Sigmoid colon (tissue), 6 donors: ENCODE measurements at regions not wholly inside any gene's neighbourhood (a gene's known extent, or its start where the extent isn't known, plus 50 kb on each side); places are given as distances from the start of the nearest gene placed in this dataset.

ENCODE experiments used
- DNase-seq: peaks from one replicate; pipeline ENCODE4 v3.0.0-alpha.2; 2019
- H3K27ac ChIP-seq, 4 donors: fragments of 200-600 bp; sonication (generic); one replicate each; pipeline ENCODE4 v1.5.1; 2016 to 2019; ENCODE audit warnings: mild to moderate bottlenecking in 1 of 4
- H3K27me3 ChIP-seq, 3 donors: fragments of 200-600 bp; sonication (generic); one replicate each; pipeline ENCODE4 v1.5.1; 2019; ENCODE audit warnings: mild to moderate bottlenecking in 1 of 3
- H3K36me3 ChIP-seq, 4 donors: fragments of 200-600 bp; sonication (generic); one replicate each; pipeline ENCODE4 v1.5.1; 2016 to 2019
- H3K4me1 ChIP-seq, 4 donors: fragments of 200-600 bp; sonication (generic); one replicate each; pipeline ENCODE4 v1.5.1; 2017 to 2019
- H3K4me3 ChIP-seq, 4 donors: fragments of 200-600 bp; sonication (generic); one replicate each; pipeline ENCODE4 v1.5.1; 2017 to 2019; ENCODE audit warnings: mild to moderate bottlenecking in 2 of 4, moderate library complexity in 1 of 4
- H3K9me3 ChIP-seq, 4 donors: fragments of 200-600 bp in 3 of 4; sonication (generic) in 3 of 4; one replicate each; pipeline versions ENCODE4 v1.5.1 to v1.6.1; 2013 to 2019
- CTCF ChIP-seq, 4 experiments: fragments of 450-650 bp in 3 of 4; fragments of 200-600 bp in 1 of 4; IDR thresholded peaks; one replicate each; pipeline ENCODE4 v1.5.1; 2016 to 2019; ENCODE audit warnings: antibody characterized with exemption in 4 of 4, mild to moderate bottlenecking in 3 of 4, moderate library complexity in 2 of 4
- EP300 ChIP-seq, 4 donors: sonication (generic); formaldehyde crosslinking; IDR thresholded peaks; one replicate each; pipeline ENCODE4 v1.6.1; 2017; ENCODE audit warnings: antibody characterized with exemption in 4 of 4
- POLR2A ChIP-seq, 2 donors: fragments of 450-650 bp; IDR thresholded peaks; one replicate each; pipeline ENCODE4 v1.6.1; 2016; ENCODE audit warnings: antibody characterized with exemption in 2 of 2, mild to moderate bottlenecking in 2 of 2, moderate library complexity in 2 of 2
- POLR2AphosphoS5 ChIP-seq, 4 donors: sonication (generic); formaldehyde crosslinking; IDR thresholded peaks; one replicate each; pipeline ENCODE4 v1.6.1; 2017; ENCODE audit warnings: antibody characterized with exemption in 4 of 4
- WGBS, 2 donors: extraction: QIAGEN DNeasy Blood & Tissue Kit; methylation state at CpG; one replicate each; pipeline ENCODE4 v1.1.7; 2013; 5-methylcytosine and 5-hydroxymethylcytosine counted together
- intact Hi-C: fragments of 100-400 bp; cut with DNase I; formaldehyde crosslinking; loops from one replicate; pipeline ENCODE4 v1.15.1; 2023
- donor health status: healthy with polysubstance abuse.
- donor health status: healthy.

- H3K27me3 ChIP-seq: no peaks in the 10 kb centered on the region
- H3K4me1 ChIP-seq: peaks cover 0 to 23% (median 9%) of the 10 kb centered on the region in 4 donors
- H3K4me3 ChIP-seq: no peak overlapping the region
- H3K27ac ChIP-seq: peak overlapping the region in 2 of 4 donors; percentile 48 to 56
- DNase-seq: peak; percentile 45
- 88 to 92% methylated on average over 2 of the region's 2 CpGs for WGBS, 2 donors
- no peaks in the 10 kb centered on the region for H3K36me3 ChIP-seq
- H3K9me3 ChIP-seq: no peaks in the 10 kb centered on the region
- TF ChIP-seq POLR2A (IDR thresholded peaks at IDR 0.05): no peak
- no peak for TF ChIP-seq CTCF (IDR thresholded peaks at IDR 0.05)
- TF ChIP-seq EP300 (IDR thresholded peaks at IDR 0.05): no peak
- TF ChIP-seq POLR2AphosphoS5 (IDR thresholded peaks at IDR 0.05): no peak
- intact Hi-C loops: no loop called here
Observed at GRCh38 chr2:237180987-237181386, 95.3 kb downstream of the COPS8 start.

- no peak overlapping the region for H3K4me3 ChIP-seq
- H3K36me3 ChIP-seq: no peaks in the 10 kb centered on the region
- peak overlapping the region in 3 of 4 donors; percentile 35 to 56 (median 48) for H3K27ac ChIP-seq
- no peaks in the 10 kb centered on the region for H3K27me3 ChIP-seq
- no peak for TF ChIP-seq POLR2A (IDR thresholded peaks at IDR 0.05)
- peak in 1 of 4 donors; percentile 44 for TF ChIP-seq POLR2AphosphoS5 (IDR thresholded peaks at IDR 0.05)
- WGBS, 2 donors: 55 to 62% methylated on average over 4 of the region's 4 CpGs
- no peaks in the 10 kb centered on the region for H3K9me3 ChIP-seq
- DNase-seq: peak; percentile 76
- intact Hi-C loops: no loop called here
- peaks cover 0 to 23% (median 9%) of the 10 kb centered on the region in 4 donors for H3K4me1 ChIP-seq
Observed at GRCh38 chr2:237181844-237182243, 96.2 kb downstream of the COPS8 start.

GRCh38 chr2:237182422-237183123 lies 96.9 kb downstream of the COPS8 start:
- Histone ChIP-seq H3K9me3 (no peaks in the 10 kb centered on the region), H3K4me3 (no peak overlapping the region), H3K4me1 (peaks cover 0 to 23% (median 9%) of the 10 kb centered on the region in 4 donors), H3K36me3 (no peaks in the 10 kb centered on the region), H3K27me3 (no peaks in the 10 kb centered on the region), H3K27ac (peak overlapping the region in 3 of 4 donors; percentile 35 to 56 (median 48))
- TF ChIP-seq POLR2AphosphoS5 (IDR thresholded peaks at IDR 0.05) (peak in 3 of 4 donors; percentile 29 to 67 (median 34)), EP300 (IDR thresholded peaks at IDR 0.05) (peak; percentile 73 to 91 (median 82)), POLR2A (IDR thresholded peaks at IDR 0.05) (no peak), CTCF (IDR thresholded peaks at IDR 0.05) (no peak)
- intact Hi-C loops: no loop called here
- DNase-seq: peak; percentile 86
- 82 to 88% methylated on average over 15 of the region's 15 CpGs for WGBS, 2 donors

GRCh38 chr2:237184192-237184918 lies 98.7 kb downstream of the COPS8 start:
- H3K4me1 ChIP-seq: peaks cover 0 to 16% (median 2%) of the 10 kb centered on the region in 4 donors
- H3K4me3 ChIP-seq: no peak overlapping the region
- no peaks in the 10 kb centered on the region for H3K9me3 ChIP-seq
- no peaks in the 10 kb centered on the region for H3K27me3 ChIP-seq
- TF ChIP-seq EP300 (IDR thresholded peaks at IDR 0.05) (no peak), CTCF (IDR thresholded peaks at IDR 0.05) (no peak), POLR2A (IDR thresholded peaks at IDR 0.05) (no peak)
- intact Hi-C loops: no loop called here
- peak overlapping the region in 1 of 4 donors; percentile 7 for H3K27ac ChIP-seq
- DNase-seq: peak; percentile 40
- 85 to 89% methylated on average over 14 of the region's 14 CpGs for WGBS, 2 donors
- H3K36me3 ChIP-seq: no peaks in the 10 kb centered on the region

GRCh38 chr2:237184919-237185552 lies 99.3 kb downstream of the COPS8 start:
- intact Hi-C loops: no loop called here
- no peaks in the 10 kb centered on the region for H3K36me3 ChIP-seq
- no peak overlapping the region for H3K4me3 ChIP-seq
- no peak for TF ChIP-seq POLR2AphosphoS5 (IDR thresholded peaks at IDR 0.05)
- TF ChIP-seq POLR2A (IDR thresholded peaks at IDR 0.05): no peak
- no peak for TF ChIP-seq CTCF (IDR thresholded peaks at IDR 0.05)
- no peak for TF ChIP-seq EP300 (IDR thresholded peaks at IDR 0.05)
- peak overlapping the region in 1 of 4 donors; percentile 7 for H3K27ac ChIP-seq
- no peaks in the 10 kb centered on the region for H3K9me3 ChIP-seq
- WGBS, 2 donors: 77% methylated on average over 9 of the region's 9 CpGs
- H3K4me1 ChIP-seq: peaks cover 0 to 16% (median 2%) of the 10 kb centered on the region in 4 donors
- DNase-seq: peak; percentile 45
- no peaks in the 10 kb centered on the region for H3K27me3 ChIP-seq
